NCI-H2227 treated with DMSO at 0.1 percent for 48 hours (cell line): ENCODE measurements at regions not wholly inside any gene's neighbourhood (a gene's known extent, or its start where the extent isn't known, plus 50 kb on each side); places are given as distances from the start of the nearest gene placed in this dataset.
"Not testable (repeated sequence)": the region's sequence is repeated elsewhere in the genome, so short reads cannot be mapped to it uniquely, and the experiment has no call there.

Experiments
- DNase-seq: peaks from one replicate; lab custom pipeline; 2025; lab: John Stamatoyannopoulos, UW

DNA sequence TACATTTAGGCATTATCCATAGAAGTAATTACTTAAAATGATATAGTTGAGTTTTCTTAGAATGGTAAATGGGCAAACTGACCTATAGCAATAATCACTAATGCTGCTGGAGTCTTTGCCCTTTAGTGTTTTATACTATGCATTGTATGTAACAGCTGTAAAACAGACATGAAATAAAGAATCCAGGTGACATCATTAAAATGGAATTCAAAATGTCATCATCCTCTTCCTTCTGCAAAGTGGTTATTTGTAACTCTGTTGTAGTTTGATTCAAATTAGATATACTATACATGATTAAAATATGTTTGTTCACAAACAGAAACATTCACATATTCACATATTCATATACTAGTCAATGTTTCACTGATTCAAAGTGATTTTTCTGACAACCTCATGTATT lies 598.8 kb downstream of the SLC16A7 start:
- no peak for DNase-seq

GRCh38 chr12:60195483-60195882 lies 599.7 kb downstream of the SLC16A7 start:
- no peak for DNase-seq

- no peak for DNase-seq
These were observed 600.5 kb downstream of the SLC16A7 start for GRCh38 chr12:60196366-60196765.

DNA sequence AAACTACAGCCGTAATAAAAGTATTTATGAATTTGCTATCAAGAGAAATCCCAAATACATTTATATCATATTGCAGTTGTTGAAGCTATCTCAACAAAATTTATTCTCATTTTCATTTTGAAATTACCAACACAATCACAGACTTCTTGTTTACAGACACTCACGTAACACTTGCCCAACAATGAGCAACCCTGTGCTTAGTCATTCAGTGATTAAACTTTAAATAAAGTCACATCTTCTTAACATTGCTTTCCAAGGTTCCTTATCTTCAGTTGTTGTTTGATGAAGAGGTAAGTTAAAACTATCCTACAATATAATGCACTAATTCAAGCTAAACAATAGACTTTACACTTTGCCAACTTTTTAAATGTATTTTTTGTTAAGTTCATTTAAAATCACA lies 601.8 kb downstream of the SLC16A7 start:
- no peak for DNase-seq

DNA sequence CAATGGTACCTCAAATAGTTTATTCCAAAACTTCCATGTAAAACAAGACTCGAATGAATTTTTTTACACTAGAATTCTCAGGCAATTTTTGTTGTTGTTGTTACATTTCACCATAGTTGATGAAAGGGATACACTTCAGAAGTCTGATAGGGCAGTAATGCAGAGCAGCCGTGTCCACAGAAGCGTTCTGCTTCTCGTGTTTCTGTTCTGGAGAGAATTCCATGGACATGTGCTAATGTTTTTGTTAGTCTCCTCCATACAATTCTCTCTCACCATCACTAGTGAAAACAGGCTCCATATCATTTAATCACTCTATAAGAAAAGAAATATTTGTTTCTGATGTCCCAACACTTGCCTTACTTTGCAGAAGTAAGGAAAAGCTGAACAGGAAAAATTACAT lies 606.1 kb downstream of the SLC16A7 start:
- no peak for DNase-seq

DNA sequence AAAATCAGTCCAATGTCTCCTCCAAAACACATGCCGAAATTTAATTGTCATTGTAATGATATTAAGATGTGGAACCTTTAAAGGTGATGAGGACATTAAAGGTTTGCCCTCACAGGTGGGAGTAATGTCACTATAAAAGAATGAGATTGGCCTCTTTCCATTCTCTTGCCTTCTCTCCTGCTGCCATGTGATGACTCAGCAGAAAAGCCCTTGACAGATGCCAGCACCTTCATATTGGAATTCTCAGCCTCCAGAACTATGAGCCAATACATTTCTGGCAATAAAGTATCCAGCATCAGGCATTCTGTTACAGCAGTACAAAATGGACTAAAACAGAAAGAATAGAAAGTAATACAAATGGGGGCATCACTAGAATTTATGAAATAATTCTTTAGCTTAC lies 609.7 kb downstream of the SLC16A7 start:
- DNase-seq = no peak

- DNase-seq = no peak
These were observed 613.7 kb downstream of the SLC16A7 start for GRCh38 chr12:60209521-60209920.

GRCh38 chr12:60209933-60210332 lies 614.1 kb downstream of the SLC16A7 start:
- no peak for DNase-seq

- DNase-seq = no peak
These were observed 614.9 kb downstream of the SLC16A7 start for GRCh38 chr12:60210756-60211155.

- no peak for DNase-seq
These were observed 615.4 kb downstream of the SLC16A7 start for GRCh38 chr12:60211244-60211643.

DNA sequence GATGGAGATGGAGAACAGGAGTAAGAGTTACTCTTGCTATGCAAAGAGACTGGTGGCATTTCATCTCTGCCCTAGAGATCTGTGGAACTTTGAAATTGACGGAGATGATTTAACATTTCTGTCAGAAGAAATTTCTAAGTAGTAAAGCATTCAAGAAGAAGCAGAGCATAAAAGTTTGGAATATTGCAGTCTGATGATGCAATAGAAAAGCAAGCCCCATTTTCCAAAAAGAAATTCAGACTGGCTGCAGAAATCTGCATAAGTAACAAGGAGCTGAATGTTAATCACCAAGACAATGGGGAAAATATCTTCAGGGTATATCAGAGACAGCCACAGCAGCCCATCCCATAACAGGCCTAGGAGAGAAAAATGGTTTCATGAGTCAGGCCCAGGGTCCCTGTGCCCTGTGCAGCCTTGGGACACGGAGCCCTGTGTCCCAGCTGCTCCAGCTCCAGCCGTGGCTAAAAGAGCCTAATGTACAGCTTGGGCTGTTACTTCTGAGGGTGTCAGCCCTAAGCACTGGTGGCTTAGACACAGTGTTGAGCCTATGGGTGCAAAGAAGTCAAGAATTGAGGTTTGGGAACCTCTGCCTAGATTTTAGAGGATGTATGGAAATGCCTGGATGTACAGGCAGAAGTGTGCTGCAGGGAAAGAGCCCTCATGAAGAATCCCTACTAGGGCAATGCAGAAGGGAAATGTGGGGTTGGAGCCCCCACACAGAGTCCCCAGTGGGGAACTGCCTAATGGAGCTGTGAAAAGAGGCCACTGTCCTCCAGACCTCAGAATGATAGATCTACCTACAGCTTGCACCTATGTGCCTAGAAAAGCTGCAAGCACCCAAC lies 616.6 kb downstream of the SLC16A7 start:
- DNase-seq = no peak

GRCh38 chr12:60213272-60213671 lies 617.4 kb downstream of the SLC16A7 start:
- DNase-seq = not testable (repeated sequence)

GRCh38 chr12:60216226-60216625 lies 620.4 kb downstream of the SLC16A7 start:
- no peak for DNase-seq

GRCh38 chr12:60223242-60223641 lies 627.4 kb downstream of the SLC16A7 start:
- no peak for DNase-seq

DNA sequence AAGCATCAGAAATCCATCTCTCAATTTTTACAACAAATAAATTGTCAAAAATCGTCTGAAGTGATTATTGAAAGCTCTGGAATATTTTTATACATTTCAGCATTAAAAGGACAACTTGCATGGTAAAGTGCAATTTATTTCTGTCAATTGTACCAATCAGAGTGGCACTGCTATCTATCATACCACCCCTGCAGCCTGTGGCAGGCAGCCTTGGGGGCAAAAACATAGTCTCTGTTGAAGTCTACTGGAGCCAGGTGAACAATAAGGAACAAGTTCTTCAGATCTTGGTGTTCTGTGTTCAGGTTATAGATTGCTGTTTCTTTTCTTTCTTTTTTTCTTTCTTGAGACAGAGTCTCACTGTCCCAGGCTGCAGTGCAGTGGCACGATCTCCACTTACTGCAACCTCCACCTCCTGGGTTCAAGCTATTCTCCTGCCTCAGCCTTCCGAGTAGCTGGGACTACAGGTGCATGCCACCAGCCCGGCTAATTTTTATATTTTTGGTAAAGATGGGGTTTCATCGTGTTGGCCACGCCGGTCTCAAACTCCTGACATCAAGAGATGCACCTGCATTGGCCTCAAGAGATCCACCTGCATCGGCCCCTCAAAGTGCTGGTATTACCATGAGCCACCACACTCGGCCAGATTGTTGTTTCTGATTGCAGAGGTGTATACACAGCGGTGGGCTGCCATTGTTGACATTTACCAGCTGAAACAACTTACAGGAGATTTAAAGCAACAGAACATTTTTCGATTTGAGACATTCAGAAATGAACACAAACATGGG lies 629.6 kb downstream of the SLC16A7 start:
- DNase-seq = no peak

DNA sequence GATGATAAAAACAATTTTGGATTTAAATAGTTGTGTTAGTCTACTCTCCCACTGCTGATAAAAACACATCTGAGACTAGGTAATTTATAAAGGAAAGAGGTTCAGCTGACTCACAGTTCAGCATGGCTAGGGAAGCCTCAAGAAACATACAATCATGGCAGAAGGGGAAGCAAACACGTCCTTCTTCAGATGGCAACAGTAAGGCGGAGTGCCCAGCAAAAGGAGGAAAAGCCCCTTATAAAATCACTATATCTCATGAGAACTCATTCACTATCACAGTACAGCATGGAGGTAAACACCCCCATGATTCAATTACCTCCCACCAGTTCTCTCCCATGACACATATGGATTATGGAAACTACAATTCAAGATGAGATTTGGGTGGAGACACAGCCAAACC lies 632.1 kb downstream of the SLC16A7 start:
- DNase-seq = no peak

DNA sequence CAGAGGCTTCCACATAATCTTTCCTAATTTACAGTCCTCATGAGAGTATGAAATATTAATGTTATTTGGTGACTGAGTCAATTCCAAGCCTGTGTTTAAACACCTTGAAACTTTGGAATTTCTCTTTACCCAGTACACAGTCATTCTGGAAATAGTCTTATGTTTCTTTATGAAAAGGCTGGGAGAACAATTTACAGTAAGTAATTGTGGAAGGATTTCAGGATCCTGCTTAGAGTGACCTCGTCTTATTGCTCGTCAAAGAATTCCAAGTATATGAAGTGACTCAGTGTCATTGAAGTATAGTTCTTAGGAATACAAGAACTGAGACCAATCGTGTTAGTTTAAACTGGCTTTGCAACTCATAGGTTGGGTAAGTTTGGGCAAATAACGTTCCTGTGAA lies 634.2 kb downstream of the SLC16A7 start:
- no peak for DNase-seq

GRCh38 chr12:60231303-60231702 lies 635.5 kb downstream of the SLC16A7 start:
- DNase-seq = no peak

DNA sequence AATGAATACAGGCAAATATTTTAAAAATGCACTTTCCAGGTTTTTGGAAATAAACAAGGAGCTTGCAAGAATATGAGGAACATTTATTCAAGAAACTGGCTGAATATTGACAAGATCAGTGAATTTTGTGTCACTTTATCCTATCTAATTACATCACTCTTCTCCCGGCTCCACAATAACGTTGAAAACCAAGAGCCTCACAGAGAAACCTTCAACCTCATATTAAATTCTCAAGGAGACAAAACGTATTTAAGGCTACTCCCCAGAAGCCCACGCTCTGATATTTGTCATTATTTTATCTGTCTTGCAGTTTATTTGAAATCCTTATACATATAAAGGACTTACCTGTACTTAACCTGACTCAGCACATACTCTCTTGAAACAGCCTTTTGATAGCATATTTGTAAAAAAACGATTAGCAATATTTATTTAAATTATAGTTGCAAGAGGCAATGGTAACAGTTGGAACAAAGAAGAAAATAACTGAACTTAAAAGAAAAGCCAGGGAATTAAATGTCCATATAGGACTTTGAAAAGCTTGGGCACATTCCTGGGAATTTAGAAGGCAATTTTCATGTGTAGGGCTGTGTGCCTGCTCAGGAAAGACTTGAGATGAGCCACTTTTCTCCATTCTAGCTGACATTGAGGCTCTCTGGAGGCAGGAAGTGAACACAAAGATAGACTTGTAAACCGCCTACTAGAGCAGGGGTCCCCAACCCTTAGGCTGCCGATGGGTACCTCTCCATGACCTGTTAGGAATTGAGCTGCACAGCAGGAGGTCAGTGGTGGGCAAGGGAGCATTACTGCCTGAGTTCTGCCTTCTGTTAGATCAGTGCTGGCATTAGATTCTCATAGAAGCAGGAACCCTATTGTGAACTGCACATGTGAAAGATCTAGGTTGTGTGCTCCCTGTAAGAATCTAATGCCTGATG lies 636.4 kb downstream of the SLC16A7 start:
- no peak for DNase-seq

- not testable (repeated sequence) for DNase-seq
These were observed 638.9 kb downstream of the SLC16A7 start for GRCh38 chr12:60234611-60235195.

GRCh38 chr12:60235261-60235660 lies 639.4 kb downstream of the SLC16A7 start:
- no peak for DNase-seq

DNA sequence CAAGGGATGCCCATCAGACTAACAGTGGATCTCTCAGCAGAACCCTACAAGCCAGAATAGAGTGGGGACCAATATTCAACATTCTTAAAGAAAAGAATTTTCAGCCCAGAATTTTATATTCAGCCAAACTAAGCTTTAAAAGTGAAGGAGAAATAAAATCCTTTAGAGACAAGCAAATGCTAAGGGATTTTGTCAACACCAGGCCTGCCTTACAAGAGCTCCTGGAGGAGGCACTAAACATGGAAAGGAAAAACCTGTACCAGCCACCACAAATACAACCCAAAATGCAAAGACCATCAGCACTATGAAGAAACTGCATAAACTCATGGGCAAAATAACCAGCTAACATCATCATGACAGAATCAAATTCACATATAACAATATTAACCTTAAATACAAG lies 640.6 kb downstream of the SLC16A7 start:
- DNase-seq = not testable (repeated sequence)
